ENCODE measurements at regions not wholly inside any gene's neighbourhood (a gene's known extent, or its start where the extent isn't known, plus 50 kb on each side); places are given as distances from the start of the nearest gene placed in this dataset.
"Not testable (repeated sequence)": the region's sequence is repeated elsewhere in the genome, so short reads cannot be mapped to it uniquely, and the experiment has no call there.

GRCh38 chr2:44086629-44087028, 82.0 kb upstream of the PPM1B start:
- DNase-seq (ENCODE audit: low spot score), result no peak

- peak; percentile 86 for DNase-seq (ENCODE audit: low spot score)
Observed at GRCh38 chr2:44087036-44087713, 81.5 kb upstream of the PPM1B start.

GRCh38 chr2:44087714-44088092, 81.0 kb upstream of the PPM1B start:
- no peak for DNase-seq (ENCODE audit: low spot score)

GRCh38 chr2:44092519-44092918, 76.2 kb upstream of the PPM1B start:
- not testable (repeated sequence) for DNase-seq (ENCODE audit: low spot score)

GRCh38 chr2:44093970-44094369, 74.7 kb upstream of the PPM1B start:
- DNase-seq (ENCODE audit: low spot score), result no peak

GRCh38 chr2:44097322-44097907, 71.3 kb upstream of the PPM1B start:
- DNase-seq (ENCODE audit: low spot score), result no peak

GRCh38 chr2:44098050-44098449, 70.6 kb upstream of the PPM1B start:
- DNase-seq (ENCODE audit: low spot score), result no peak

GRCh38 chr2:44098891-44099290, 69.8 kb upstream of the PPM1B start:
- DNase-seq (ENCODE audit: low spot score), result no peak

GRCh38 chr2:44100351-44100750, 68.3 kb upstream of the PPM1B start:
- DNase-seq (ENCODE audit: low spot score), result no peak

GRCh38 chr2:44101246-44101645, 67.4 kb upstream of the PPM1B start:
- no peak for DNase-seq (ENCODE audit: low spot score)

- no peak for DNase-seq (ENCODE audit: low spot score)
Observed at GRCh38 chr2:44102790-44103562, 65.7 kb upstream of the PPM1B start.

- no peak for DNase-seq (ENCODE audit: low spot score)
Observed at GRCh38 chr2:44103639-44104038, 65.0 kb upstream of the PPM1B start.

GRCh38 chr2:44104855-44105271, 63.8 kb upstream of the PPM1B start:
- no peak for DNase-seq (ENCODE audit: low spot score)

- not testable (repeated sequence) for DNase-seq (ENCODE audit: low spot score)
Observed at GRCh38 chr2:44106509-44106908, 62.2 kb upstream of the PPM1B start.

- no peak for DNase-seq (ENCODE audit: low spot score)
Observed at GRCh38 chr2:44107086-44107740, 61.5 kb upstream of the PPM1B start.

- no peak for DNase-seq (ENCODE audit: low spot score)
Observed at GRCh38 chr2:44107974-44108373, 60.7 kb upstream of the PPM1B start.

- DNase-seq (ENCODE audit: low spot score), result no peak
Observed at GRCh38 chr2:44109166-44109565, 59.5 kb upstream of the PPM1B start.

- no peak for DNase-seq (ENCODE audit: low spot score)
Observed at GRCh38 chr2:44110444-44110843, 58.2 kb upstream of the PPM1B start.

GRCh38 chr2:44112096-44112495, 56.6 kb upstream of the PPM1B start:
- DNase-seq (ENCODE audit: low spot score), result no peak

GRCh38 chr2:44116319-44116718, 52.4 kb upstream of the PPM1B start:
- no peak for DNase-seq (ENCODE audit: low spot score)

- DNase-seq (ENCODE audit: low spot score), result no peak
Observed at GRCh38 chr2:44118257-44118656, 50.4 kb upstream of the PPM1B start.
